ENCODE measurements at regions not wholly inside any gene's neighbourhood (a gene's known extent, or its start where the extent isn't known, plus 50 kb on each side); places are given as distances from the start of the nearest gene placed in this dataset.

DNA sequence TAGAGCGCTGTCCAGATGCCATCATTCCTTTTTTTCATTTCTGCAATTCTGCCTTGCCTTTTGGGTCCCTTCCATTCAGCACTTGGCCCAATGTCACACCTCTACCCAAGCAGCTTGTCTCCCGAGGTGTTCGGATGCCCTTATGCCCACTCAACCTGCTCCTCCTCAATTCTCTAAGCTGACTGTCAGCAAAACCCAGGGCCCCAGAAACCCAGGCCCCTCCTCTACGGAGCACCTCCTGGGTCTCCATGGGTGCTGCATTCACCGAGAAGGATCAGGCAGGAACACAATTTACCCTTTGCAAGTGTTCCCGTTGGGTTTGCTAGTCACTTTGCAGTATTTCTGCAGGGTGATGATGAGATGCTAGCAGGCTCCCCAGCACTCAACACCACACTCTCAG lies 86.7 kb upstream of the RAB6C start:
- Histone ChIP-seq H3K4me1 (ENCODE audit: control insufficient read depth, extremely low read depth, insufficient read depth, low read length) (no peaks in the 10 kb centered on the region), H3K4me2 (ENCODE audit: control insufficient read depth, extremely low read depth, insufficient read depth, low read depth, low read length) (no peak overlapping the region), H3K27ac (ENCODE audit: control insufficient read depth, insufficient read depth, low read length) (no peak overlapping the region), H2AFZ (ENCODE audit: control insufficient read depth, low read length) (no peak overlapping the region), H3K9ac (ENCODE audit: control insufficient read depth, extremely low read depth, insufficient read depth, low read length) (no peak overlapping the region), H3K36me3 (ENCODE audit: control insufficient read depth in 2 of 2, extremely low read depth in 1 of 2, insufficient read depth in 2 of 2, low read length in 2 of 2) (no peaks in the 10 kb centered on the region), H3K9me3 (ENCODE audit: control insufficient read depth, low read depth, low read length) (no peaks in the 10 kb centered on the region), H3K9me1 (ENCODE audit: control insufficient read depth, extremely low read depth, insufficient read depth, low read length) (no peaks in the 10 kb centered on the region), H3K4me3 (ENCODE audit: control insufficient read depth in 2 of 3, extremely low read depth in 1 of 3, insufficient read depth in 2 of 3, low read depth in 1 of 3, low read length in 3 of 3) (no peak overlapping the region), H3K79me2 (ENCODE audit: control insufficient read depth, insufficient read depth, low read length) (no peaks in the 10 kb centered on the region), H4K20me1 (ENCODE audit: control insufficient read depth, extremely low read depth, insufficient read depth, low read length) (no peaks in the 10 kb centered on the region), H3K27me3 (ENCODE audit: control insufficient read depth, extremely low read depth, insufficient read depth, low read length) (peaks cover 3% of the 10 kb centered on the region)
- FAIRE-seq (no peak), DNase-seq (ENCODE audit: low read depth, low spot score) (no peak)
- TF ChIP-seq, protein P1, sequence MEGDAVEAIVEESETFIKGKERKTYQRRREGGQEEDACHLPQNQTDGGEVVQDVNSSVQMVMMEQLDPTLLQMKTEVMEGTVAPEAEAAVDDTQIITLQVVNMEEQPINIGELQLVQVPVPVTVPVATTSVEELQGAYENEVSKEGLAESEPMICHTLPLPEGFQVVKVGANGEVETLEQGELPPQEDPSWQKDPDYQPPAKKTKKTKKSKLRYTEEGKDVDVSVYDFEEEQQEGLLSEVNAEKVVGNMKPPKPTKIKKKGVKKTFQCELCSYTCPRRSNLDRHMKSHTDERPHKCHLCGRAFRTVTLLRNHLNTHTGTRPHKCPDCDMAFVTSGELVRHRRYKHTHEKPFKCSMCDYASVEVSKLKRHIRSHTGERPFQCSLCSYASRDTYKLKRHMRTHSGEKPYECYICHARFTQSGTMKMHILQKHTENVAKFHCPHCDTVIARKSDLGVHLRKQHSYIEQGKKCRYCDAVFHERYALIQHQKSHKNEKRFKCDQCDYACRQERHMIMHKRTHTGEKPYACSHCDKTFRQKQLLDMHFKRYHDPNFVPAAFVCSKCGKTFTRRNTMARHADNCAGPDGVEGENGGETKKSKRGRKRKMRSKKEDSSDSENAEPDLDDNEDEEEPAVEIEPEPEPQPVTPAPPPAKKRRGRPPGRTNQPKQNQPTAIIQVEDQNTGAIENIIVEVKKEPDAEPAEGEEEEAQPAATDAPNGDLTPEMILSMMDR (optimal IDR thresholded peaks at IDR 0.05 in 1 of 3, IDR thresholded peaks at IDR 0.05 in 1 of 3, conservative IDR thresholded peaks at IDR 0.05 in 1 of 3; ENCODE audit: extremely low read depth in 1 of 3, insufficient read depth in 2 of 3, low read length in 3 of 3), result no peak
- no peak for TF ChIP-seq EZH2 (IDR thresholded peaks at IDR 0.05; ENCODE audit: low read length)
- dilution Hi-C loops (cut with MboI; ENCODE audit: extremely low pct_ligation_motif_present, low sequenced_read_pairs), result no loop called here

DNA sequence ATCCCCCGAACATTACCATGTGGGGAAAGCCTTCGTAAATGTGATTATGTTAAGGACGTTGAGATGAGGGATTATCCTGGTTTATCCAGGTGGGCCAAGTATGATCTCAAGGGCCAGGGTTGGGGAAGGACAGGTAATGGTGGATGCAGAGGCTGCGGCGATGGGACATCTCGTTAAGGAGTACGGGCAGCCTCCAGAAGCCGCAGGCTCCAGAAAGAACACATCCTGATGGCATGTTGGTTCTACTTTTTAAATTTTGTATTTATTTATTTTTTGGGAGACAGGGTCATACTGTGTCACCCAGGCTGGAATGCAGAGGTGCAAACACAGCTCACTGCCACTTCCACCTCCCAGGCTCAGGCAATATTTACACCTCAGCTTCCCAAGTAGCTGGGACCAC lies 86.2 kb upstream of the RAB6C start:
- no peak for FAIRE-seq
- Histone ChIP-seq H3K9me3 (ENCODE audit: control insufficient read depth, low read depth, low read length) (no peaks in the 10 kb centered on the region), H2AFZ (ENCODE audit: control insufficient read depth, low read length) (no peak overlapping the region), H3K9me1 (ENCODE audit: control insufficient read depth, extremely low read depth, insufficient read depth, low read length) (no peaks in the 10 kb centered on the region), H4K20me1 (ENCODE audit: control insufficient read depth, extremely low read depth, insufficient read depth, low read length) (no peaks in the 10 kb centered on the region), H3K9ac (ENCODE audit: control insufficient read depth, extremely low read depth, insufficient read depth, low read length) (no peak overlapping the region), H3K36me3 (ENCODE audit: control insufficient read depth in 2 of 2, extremely low read depth in 1 of 2, insufficient read depth in 2 of 2, low read length in 2 of 2) (no peaks in the 10 kb centered on the region), H3K79me2 (ENCODE audit: control insufficient read depth, insufficient read depth, low read length) (no peaks in the 10 kb centered on the region), H3K27ac (ENCODE audit: control insufficient read depth, insufficient read depth, low read length) (no peak overlapping the region), H3K4me1 (ENCODE audit: control insufficient read depth, extremely low read depth, insufficient read depth, low read length) (no peaks in the 10 kb centered on the region), H3K27me3 (ENCODE audit: control insufficient read depth, extremely low read depth, insufficient read depth, low read length) (peaks cover 3% of the 10 kb centered on the region), H3K4me3 (ENCODE audit: control insufficient read depth in 2 of 3, extremely low read depth in 1 of 3, insufficient read depth in 2 of 3, low read depth in 1 of 3, low read length in 3 of 3) (no peak overlapping the region), H3K4me2 (ENCODE audit: control insufficient read depth, extremely low read depth, insufficient read depth, low read depth, low read length) (no peak overlapping the region)
- no peak for DNase-seq (ENCODE audit: low read depth, low spot score)
- dilution Hi-C loops (cut with MboI; ENCODE audit: extremely low pct_ligation_motif_present, low sequenced_read_pairs), result no loop called here
- TF ChIP-seq EZH2 (IDR thresholded peaks at IDR 0.05; ENCODE audit: low read length), result no peak
- TF ChIP-seq, protein P1 (optimal IDR thresholded peaks at IDR 0.05 in 1 of 3, IDR thresholded peaks at IDR 0.05 in 1 of 3, conservative IDR thresholded peaks at IDR 0.05 in 1 of 3; ENCODE audit: extremely low read depth in 1 of 3, insufficient read depth in 2 of 3, low read length in 3 of 3), result no peak
